ENCODE measurements at regions not wholly inside any gene's neighbourhood (a gene's known extent, or its start where the extent isn't known, plus 50 kb on each side); places are given as distances from the start of the nearest gene placed in this dataset.

DNA sequence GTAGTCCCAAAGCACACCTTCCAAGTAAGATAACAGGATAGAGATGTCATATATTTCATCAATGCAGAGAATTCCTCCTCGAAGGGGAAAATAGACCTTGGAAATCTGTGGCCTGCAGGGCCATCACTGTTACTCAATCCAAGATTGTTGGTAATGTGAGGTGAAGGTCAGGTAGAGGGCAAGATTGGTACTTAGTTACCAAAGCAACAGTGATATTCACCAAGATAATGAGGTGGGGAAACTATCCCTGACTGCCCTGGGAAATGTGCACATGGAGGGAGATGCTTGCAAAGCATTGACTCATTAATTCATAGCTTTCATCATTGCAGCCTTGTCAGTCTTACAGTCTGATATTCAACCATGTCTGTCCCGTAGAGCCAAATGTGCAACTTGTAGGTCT lies 234.1 kb upstream of the MON1B start:
- TF ChIP-seq ZFP30 (CRISPR knock-in tag; IDR thresholded peaks at IDR 0.05) (no peak), ARNTL (CRISPR knock-in tag; IDR thresholded peaks at IDR 0.05; ENCODE audit: borderline replicate concordance, low read depth) (no peak), TCF4 (CRISPR knock-in tag; IDR thresholded peaks at IDR 0.05; ENCODE audit: borderline replicate concordance) (no peak), GLIS3 (CRISPR knock-in tag; IDR thresholded peaks at IDR 0.05) (no peak), OSR1 (CRISPR knock-in tag; IDR thresholded peaks at IDR 0.05) (no peak), ZFP3 (CRISPR knock-in tag; IDR thresholded peaks at IDR 0.05) (no peak), ISL1 (CRISPR knock-in tag; IDR thresholded peaks at IDR 0.05) (no peak), PPARA (CRISPR knock-in tag; IDR thresholded peaks at IDR 0.05; ENCODE audit: borderline replicate concordance) (no peak)

Measured in SK-N-SH treated with all-trans-retinoic acid at 6 μM for 48 hours (cell line).